Stimulated activated naive CD8-positive, alpha-beta T cell treated with anti-CD3 and anti-CD28 coated beads, Interleukin-15, Interleukin-2, amounts not matched to agents 100 U/mL and 50 U/mL, for 24 hours (primary cell): ENCODE measurements at regions not wholly inside any gene's neighbourhood (a gene's known extent, or its start where the extent isn't known, plus 50 kb on each side); places are given as distances from the start of the nearest gene placed in this dataset.

ENCODE experiments used
- ATAC-seq: fragments of 150-1000 bp; cut with Tn5 transposase; one replicate; pipeline ENCODE4 v1.10.0; 2021
- DNase-seq: peaks from one replicate; pipeline ENCODE4 v3.0.0; 2021

DNA sequence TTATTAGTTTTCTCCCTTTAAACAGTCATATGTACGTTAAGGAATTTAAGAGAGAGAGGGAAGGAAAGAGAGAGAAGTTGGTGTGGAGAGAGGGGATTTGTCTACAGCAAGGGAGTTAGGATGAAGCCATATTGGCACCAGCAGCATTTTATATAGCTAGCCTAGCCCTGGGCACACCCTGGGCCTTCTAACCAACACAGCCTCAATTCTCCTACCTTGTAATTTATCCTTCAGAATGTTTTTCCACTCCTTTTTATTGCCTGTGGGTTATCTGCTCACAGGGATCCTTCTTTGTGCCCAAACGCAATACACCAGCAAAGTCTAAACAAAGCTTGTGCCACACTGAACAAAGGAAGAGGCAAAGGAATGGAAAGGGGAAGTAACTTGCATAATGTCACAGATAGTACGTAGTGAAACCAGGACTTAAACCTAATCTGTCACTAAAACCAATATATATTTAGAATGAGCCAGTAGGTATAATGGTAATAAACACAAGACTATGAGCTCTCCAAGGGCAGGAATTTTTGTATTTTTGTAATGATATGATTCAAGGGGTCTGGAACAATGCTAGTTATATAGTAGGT lies 613.8 kb upstream of the TENM4 start:
- DNase-seq, result no peak
- no peak for ATAC-seq

DNA sequence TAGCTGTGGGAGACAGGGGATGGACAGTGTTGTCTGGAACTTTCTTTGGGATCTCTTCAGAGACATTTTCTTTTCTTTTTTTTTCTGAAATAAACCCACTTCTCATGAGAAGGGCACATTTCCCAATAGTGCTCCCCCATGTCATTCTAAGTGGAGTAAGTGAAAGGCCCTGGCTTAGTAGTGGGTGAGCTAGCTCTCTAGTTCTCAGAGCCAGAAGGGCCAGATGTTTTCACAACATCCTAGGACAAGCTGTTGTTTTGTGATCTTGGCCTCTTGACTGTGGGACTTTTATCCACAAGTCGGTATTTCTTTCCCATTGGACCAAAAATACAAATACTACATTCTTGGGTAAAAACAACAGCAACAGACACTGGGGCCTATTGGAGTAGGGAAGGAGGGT lies 607.7 kb upstream of the TENM4 start:
- DNase-seq (no peak), ATAC-seq (no peak)

DNA sequence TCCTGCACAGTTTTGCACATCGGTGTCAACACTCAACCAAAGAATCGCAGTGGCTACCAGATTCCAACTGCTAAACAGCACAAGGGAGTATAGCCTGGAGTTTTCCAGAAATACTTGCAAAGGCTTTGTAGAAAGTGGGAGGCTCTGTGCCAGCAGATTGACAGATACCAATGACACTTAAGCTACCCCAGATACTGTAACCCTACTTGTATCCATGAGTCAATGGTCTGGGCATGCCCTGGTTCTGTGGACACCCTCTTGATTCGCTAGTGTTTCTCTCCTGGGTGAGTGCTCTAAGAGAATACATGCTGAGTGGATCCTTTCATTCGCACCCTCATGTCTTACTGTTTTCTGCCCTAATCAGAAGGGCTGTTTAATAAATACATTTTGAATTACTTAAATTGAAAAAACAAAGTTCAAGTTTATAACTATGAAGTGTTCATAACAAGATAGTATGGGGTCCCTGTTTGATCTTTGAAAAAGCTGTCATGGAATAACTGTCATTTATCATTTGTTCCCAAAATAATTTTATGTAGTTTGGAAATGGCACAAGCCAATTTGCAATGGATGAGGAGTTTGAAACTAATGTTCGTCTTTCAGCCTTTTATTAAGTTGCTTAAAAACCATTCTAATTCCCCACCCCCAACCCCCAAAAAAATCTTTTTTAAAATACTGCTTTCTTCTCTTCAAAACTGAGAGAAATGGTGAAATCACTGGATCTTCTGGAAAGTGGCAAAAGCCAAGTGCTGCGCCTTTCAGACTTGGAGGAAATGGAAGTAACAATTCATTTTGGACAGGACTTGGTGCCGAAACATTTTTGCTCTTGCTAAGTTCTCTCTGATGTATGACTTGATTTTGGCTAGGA lies 600.5 kb upstream of the TENM4 start:
- DNase-seq (no peak), ATAC-seq (no peak)

DNA sequence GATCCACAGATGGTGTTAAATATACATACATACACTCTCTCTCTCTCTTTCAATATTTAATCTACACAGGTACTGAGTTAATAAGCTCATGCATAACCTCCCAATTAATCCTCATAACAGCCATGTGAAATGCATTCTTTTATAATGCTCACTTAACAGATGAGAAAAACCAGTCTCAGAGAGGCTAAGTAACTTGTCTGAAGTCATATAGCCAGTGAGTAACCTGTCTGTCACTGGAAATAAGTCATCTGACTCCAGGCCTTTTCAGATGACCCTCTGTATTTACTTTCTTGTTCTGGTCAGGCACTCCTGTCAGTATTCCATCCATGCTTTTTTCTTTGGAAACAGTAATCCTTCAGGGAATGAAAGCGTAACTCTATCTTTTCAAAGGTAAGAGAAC lies 594.0 kb upstream of the TENM4 start:
- ATAC-seq, result no peak
- DNase-seq, result no peak

DNA sequence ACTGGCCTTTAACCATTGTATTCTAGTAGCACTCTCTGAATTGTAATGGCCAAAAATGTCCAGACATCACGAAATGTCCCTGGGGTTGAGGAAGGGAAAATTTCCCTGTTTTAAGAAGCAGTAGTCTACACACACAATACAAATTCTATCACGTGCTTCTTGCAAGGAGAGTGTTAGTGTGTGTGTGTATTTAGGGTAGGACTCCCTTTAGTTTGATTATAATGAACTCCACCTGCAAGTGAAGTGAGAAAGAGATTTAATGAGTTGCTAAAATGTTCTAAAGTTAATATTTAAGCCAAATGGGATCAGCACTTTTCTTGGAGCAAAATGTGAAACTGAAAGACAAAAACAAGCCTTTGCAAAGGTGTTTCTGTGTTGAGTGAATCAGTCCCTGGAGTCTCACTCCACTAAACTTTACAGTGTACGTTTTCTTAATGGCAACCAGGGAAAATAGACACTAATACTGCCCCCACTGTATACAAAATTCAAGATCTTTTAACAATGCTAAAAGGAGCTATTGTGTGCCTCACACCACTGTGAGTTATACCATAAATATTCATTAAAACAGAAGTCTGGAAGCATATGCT lies 590.3 kb upstream of the TENM4 start:
- DNase-seq, result no peak
- ATAC-seq, result no peak

DNA sequence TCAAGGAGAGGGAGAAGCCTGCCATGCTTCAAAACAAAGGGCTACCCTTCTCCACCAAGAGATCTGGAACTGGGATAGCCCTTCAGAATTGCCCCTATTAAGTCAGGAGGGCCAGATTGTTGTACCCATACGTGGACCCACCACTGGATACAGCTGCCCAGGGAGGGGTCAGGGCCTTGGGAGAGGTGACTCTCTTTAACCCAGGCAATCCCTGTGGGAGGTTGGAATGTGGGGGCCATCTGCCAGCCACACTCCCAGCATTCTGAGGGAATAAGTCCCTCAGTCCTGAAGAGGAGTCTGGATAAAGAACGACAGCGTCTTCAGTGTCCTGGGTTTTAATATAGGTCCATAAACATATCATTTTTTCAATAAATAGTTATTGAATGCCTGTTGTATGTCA lies 588.2 kb upstream of the TENM4 start:
- DNase-seq, result no peak
- ATAC-seq, result no peak

DNA sequence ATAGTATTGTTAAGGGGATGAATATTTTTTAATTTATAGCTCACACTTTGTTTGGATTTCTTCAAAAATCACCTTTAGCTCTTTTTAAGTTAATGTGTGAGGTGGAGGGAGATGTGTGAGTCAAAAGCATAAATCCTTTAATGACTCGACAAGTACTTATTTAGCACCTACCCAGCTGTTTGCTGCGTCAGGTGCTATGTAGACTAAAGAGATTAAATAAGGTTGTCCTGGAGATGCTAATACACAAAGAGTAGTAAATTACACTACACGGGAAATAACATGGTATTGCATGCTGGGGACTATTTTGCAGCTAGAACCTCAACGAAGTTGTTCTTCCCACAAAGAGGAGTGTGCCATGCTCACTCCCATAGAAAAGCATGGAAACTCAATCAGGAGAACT lies 583.3 kb upstream of the TENM4 start:
- DNase-seq (no peak), ATAC-seq (no peak)

DNA sequence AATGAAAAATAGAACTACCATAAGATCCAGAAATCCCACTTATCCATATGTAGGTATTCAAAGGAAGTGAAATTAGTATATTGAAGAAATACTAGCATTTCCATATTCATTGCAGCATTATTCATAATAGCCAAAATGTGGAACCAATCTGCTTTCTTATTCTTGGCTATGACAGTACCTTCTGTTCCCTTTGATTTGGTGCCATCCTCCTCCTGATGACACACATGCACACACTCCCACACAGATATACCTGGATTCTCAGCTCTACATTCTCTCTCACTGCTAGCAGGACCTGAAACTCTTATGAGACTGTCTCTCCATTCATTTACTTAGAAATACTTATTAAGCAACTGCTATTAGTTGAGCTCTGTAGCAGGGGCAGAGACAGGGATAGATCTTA lies 582.6 kb upstream of the TENM4 start:
- DNase-seq (no peak), ATAC-seq (no peak)

DNA sequence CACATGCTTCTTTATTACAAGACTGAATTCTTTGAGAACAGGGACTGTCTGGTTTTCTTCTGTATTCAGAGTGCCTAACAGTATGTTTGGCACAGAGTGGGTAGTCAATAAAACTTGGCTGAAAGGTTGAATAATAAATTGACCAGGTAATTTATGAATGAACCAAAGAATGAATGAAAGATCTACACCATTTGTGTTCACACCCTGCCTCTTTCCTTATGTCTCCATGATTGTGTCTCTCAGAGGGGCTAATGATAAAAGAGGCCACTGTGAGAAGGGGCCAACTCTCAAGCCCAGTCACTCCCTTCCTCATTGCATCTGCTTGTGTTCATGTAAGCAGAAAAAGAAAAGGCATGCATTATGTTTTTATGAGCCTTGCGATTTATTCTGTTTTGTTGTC lies 569.7 kb upstream of the TENM4 start:
- ATAC-seq, result no peak

DNA sequence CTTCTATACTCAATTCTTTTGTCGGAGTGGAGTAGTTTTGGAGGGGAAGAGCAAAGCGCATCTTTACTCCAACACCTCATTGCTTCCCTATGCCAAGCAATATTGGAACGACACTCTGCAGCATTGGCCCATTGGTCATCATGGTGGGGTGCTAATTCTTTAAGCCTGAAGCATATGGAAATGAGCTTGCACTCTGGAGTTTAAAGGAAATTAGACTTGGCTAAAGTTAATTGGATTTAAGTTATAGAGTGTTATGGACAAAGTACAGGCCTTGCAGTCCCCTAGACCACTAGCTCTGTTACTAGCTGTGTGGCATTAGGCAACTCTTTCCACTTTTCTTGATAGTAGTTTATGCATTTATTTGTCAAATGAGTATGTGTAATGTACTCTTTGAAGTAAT lies 568.3 kb upstream of the TENM4 start:
- ATAC-seq, result no peak

More for the DNA sequence above, 569.7 kb upstream of the TENM4 start:
- no peak for DNase-seq

DNA sequence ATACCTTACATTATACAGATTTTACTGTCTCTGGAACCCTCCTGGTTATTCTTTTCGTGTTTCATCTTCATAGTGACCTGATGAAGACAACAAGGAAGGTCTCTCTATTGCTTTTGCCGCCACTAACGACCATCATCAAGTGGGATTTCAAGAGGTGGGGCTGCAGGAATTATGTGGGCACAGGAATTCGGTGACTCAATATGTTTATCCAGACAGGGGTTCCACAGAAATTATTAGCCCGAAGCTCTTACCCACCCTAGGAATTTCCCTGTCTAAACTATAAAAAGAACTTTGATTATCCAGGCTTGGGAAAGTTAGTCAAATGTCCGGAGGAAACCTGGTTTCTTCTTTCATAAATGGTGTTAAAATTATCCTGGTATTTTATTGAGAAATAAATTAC lies 566.8 kb upstream of the TENM4 start:
- DNase-seq (no peak), ATAC-seq (no peak)

More for the DNA sequence above, 568.3 kb upstream of the TENM4 start:
- DNase-seq, result no peak

DNA sequence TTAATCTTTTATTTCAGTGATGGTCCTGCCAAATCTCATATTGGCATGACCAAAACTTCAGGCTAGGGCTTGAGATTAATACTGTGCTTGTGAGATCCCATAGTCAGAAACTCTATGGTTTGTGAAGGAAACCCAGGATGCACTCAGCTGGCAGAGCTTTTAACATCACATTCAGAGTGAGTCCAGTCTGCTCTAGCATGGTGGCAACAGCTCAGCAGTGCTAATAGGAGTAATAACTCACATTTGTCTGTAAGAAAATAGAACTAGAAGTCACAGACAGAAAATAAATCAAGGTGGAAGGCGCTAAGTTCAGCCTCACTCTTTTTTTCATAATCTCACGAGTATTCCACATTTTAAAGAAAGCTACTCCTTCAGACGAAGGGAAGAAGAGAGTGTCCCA lies 549.3 kb upstream of the TENM4 start:
- no peak for ATAC-seq
- no peak for DNase-seq

DNA sequence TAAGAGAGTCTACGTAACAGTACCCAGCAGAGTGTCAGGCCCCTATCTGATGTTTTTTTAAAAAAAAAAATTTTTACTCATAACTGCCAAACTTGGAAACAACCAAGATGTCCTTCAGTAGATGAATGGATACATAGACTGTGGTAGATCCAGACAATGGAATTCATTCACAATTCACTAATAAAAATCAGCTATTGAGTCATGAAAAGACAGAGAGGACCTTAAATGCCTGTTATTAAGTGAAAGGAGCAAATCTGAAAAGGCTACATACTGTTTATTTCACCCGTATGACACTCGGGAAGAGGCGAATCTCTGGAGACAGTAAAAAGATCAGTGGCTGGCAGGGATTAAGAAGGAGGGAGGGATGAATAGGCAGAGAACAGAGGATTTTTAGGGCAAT lies 541.4 kb upstream of the TENM4 start:
- ATAC-seq (no peak), DNase-seq (no peak)

DNA sequence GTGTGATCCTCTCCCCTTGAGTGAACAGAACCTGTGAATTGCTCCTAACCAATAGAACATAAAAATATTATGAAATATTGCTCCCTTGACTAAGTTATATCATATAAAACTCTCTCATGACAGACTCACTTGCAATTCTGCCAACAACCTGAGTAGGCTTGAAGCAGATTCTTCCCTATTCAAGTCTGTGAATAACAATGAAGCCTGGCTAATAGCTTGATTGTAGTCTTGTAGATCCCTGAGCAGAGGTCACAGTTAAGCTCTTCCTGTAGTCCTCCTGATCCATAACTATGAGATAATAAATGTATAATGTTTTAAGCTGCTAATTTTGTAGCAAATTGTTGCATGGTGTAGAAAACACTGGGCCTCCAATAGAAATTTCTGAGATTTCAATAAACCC lies 540.1 kb upstream of the TENM4 start:
- ATAC-seq (no peak), DNase-seq (no peak)

DNA sequence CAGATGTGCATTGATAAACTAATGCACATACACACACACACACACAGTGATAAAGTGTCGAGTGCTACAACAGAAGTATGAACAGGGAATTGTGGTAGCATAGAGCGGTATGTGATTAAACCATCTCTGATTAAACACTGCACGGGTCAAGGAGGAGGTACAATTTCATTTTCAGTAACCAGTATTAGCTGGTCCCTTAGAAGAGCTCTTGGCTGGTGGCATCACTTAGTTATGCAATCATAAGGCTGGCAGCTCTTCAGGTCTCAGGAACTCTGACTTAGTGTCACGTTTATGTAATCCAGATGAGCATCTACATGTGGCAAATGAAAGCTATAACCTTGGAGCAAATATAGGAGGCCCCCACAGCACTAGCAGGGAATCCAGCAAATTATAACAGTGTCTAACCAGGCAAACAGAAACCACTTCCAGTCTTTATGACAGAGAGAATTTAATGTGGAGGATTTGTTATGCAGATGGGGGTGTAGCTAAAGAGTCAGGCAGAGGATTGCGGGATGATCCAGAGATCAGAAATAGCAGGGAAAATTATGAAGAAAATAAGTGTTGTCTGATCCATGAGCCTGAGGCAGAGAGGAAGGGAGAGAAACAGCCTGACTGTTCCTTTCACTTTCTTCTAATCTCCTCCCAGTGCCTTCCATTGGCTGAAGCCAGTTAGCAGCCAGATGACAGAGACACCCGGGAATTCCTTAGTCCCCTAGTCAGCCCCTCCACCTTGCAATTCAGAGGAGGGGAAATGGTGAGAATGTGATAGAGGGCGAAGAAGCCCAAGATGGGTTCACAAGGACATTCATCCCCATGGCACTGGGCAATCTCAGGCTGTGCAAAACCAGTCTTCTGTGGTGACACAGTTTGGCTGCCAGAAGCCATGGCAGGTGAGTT lies 533.1 kb upstream of the TENM4 start:
- ATAC-seq (no peak), DNase-seq (no peak)

DNA sequence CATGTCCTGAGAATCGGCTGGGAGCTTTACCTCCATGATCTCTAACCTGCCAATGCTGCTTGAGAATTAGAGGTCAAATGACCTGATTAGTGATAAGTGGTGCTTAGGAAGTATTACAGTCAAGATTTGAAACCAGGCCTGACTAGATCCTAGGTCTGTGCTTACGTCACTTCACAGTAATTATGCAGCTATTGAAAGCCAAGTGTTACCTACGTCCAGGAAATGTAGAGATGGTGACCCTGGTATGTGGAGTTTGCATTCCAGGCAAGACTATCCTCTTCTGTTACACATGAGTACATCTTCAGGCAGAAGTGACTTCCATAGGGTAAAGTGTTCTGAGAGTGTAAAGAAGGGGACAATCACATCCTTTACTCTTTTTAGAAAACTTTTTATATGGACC lies 530.4 kb upstream of the TENM4 start:
- no peak for DNase-seq
- no peak for ATAC-seq

DNA sequence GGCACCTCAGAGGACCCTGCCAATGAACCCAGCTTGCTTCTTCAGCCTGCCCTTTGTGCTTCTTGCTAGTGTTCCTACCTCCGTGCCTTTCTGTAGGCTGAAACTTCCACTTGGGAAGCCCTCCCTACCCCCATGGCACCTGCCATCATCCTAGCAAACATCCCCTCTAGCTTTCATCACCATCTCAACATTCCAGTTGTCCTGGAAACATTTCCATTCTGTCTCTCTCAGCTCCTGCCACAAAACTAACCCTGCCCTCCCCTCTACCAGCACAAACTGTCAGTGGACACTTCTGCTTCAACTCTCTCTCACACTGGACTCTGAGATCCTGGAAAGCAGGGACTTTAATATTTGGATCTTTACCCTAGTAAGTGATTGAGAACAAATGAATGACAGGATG lies 525.8 kb upstream of the TENM4 start:
- DNase-seq (no peak), ATAC-seq (no peak)

DNA sequence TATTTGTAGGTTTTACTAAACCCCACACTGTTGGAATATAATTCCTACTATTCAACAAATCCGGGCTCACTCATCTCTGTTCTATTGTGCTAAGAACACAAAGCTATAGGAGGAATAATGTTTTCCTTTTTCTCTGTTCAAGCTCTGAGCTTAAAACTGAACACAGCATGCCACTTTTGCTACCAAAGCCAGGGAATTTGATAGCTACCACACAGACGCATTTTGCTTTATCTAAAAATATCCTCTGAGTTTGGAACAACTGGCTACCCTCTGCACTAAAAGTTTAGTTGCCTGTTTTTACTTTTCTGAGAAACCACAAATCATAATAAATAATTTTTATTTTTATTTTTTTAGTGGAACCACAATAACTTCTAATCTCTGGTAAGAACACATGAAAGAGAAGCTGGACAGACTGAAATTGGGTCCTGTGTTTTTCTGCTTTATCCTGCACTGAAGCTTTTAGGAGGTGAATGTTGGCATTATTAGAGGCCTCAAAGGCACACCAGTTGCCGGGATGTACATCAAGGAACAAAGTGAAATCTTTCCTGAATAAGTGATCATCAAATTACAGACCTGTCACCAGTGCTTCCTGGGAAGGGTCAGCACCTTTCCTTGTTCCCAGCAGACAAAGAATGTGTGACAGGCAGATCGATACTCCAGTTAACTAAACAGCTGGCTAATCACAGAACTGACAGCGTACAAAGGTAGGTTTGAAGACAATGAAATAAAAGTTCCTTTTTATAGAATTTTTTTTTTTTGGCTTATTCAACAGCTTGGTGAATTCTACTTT lies 523.2 kb upstream of the TENM4 start:
- ATAC-seq (no peak), DNase-seq (no peak)

DNA sequence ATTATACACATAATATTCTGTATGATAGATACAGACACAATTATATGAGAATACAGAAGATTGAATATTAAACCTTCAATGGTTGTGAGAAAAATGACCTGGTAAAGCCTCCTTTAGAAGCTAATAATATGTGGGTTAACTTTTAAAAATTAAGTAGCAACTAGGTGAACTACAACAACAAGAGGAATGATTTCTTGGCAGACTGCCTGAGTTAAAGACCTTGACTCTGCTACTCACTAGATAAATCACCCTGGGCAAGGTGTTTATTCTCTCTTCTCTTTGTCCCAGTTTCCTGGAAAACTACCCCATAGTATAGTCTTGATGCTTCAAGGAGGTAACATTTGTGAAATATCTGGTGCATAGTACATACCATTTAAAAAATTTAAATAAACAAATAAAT lies 519.6 kb upstream of the TENM4 start:
- no peak for DNase-seq
- ATAC-seq, result no peak

DNA sequence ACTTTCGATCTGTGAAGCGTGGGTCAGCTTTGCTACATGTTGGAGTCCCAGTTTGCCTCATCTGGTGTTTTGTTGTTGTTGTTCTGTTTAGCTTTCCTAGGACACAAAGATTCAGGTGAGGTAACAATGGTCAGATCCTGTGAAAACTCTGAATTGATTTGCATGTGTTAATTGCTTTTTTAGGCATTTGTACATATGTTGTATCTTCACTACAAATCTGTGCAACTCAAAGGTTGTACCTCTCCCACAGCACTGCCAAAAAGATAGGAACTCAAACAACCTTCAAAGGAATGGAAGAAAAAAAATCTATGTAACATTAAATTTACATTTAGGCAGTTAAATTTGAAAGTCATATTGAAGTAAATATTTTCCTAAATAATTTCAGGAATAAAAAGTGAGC lies 518.5 kb upstream of the TENM4 start:
- ATAC-seq, result no peak
- no peak for DNase-seq

DNA sequence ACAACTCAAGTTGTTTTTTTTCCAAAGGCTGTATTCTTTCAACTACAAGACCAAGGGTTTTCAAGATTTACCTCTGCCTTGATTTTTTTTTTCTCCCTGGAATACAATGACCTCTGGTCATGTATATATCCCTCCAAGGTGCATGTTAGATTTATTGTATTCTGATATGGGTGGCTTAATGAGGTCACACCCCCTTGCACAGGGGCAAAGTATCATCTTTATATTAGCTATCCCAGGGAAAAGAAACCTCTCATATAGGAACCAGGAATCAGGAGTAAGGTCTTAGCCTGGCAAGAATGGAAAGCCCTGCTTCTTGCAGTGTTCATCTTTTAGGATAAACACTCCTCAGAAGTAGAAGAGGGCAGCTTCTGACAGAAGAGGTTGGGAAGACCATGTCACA lies 516.9 kb upstream of the TENM4 start:
- DNase-seq (no peak), ATAC-seq (no peak)

DNA sequence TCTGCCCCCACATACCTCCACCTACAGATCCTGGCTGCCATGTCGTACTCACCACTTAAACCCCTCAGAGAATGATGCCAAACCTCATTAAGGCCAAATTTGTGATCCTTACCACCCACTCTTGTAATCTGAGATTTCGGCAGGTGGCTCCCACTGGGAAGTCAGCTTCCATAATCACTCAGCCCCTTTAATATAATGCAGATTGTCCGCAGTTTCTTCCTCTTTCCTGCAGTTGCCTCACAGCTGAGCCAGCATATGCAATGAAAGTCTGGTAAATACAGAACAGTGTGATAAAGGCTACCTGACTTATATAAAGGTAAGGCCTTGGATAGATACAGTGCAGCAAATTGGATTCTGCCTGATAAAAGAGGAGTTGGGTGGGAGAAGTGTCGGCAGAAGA lies 515.2 kb upstream of the TENM4 start:
- no peak for ATAC-seq

More for the DNA sequence above, 515.2 kb upstream of the TENM4 start:
- DNase-seq, result no peak
